ENCODE measurements at regions not wholly inside any gene's neighbourhood (a gene's known extent, or its start where the extent isn't known, plus 50 kb on each side); places are given as distances from the start of the nearest gene placed in this dataset.

DNA sequence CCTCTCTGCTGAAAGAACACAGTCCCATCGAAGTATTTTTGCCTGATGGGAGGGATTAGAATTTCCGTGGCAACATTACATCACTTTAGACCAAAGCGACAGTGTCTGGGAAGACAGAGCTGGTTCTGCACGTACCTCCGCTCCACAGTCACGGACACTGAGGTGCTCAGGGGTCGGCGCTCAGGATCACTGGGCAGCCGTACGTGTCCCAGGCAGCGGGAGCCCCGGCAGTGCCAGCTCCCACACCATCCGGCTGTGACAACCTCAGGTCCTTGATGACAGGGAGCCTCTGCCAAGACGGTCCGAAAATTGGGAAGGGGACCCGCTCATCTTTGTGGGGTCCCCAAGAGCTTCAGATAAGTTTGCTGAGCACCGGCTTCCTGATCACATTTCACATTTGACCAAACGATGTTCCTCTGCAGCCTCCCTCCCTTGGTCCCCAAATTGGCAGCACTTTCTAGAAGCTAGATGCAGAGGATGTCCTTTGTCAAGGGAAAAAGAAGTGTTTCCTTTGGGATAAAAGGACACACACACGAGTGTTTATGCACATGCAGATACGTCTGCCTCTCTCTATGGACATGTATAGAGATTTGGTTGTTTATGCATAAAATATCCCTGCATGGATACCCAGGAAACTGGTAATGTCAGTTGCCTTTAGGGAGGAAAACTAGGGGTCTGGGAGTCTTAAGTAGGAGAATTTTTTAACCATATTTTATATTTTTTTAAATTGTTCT lies 61.6 kb upstream of the LINC01488 start:
- Histone ChIP-seq H3K4me2 (ENCODE audit: insufficient read depth, low read length, poor library complexity, severe bottlenecking) (no peak overlapping the region), H3K9ac (ENCODE audit: low read depth, low read length, poor library complexity) (no peak overlapping the region), H4K91ac (ENCODE audit: low read depth, low read length, poor library complexity) (no peak overlapping the region), H2AFZ (ENCODE audit: low read length) (no peak overlapping the region), H3K36me3 (replicated peaks in 1 of 2; ENCODE audit: control insufficient read depth in 2 of 2, insufficient read depth in 2 of 2, low read length in 2 of 2) (no peaks in the 10 kb centered on the region), H3K79me1 (ENCODE audit: low read depth, low read length) (no peaks in the 10 kb centered on the region), H2AK5ac (ENCODE audit: low read depth, low read length) (no peak overlapping the region), H2BK15ac (ENCODE audit: low read length) (no peak overlapping the region), H3K4ac (ENCODE audit: low read length) (no peak overlapping the region), H3K4me3 (ENCODE audit: low read length in 2 of 2) (no peak overlapping the region), H3K14ac (ENCODE audit: low read length) (no peak overlapping the region), H3K18ac (ENCODE audit: low read length) (peak overlapping the region; percentile 15), H3K27me3 (ENCODE audit: control insufficient read depth in 3 of 3, insufficient read depth in 3 of 3, low read depth in 1 of 3, low read length in 3 of 3) (no peaks in the 10 kb centered on the region), H2BK12ac (ENCODE audit: low read length) (peak overlapping the region; percentile 47), H3K9me3 (replicated peaks in 1 of 2; ENCODE audit: control insufficient read depth in 2 of 2, insufficient read depth in 1 of 2, low read depth in 1 of 2, low read length in 2 of 2) (peaks cover 2 to 5% of the 10 kb centered on the region in 2 donors), H3K27ac (replicated peaks; ENCODE audit: low read length) (no peak overlapping the region), H2BK120ac (ENCODE audit: low read depth, low read length) (no peak overlapping the region), H3K23ac (ENCODE audit: low read depth, low read length, poor library complexity) (no peak overlapping the region), H4K8ac (ENCODE audit: low read depth, low read length) (no peak overlapping the region), H3K4me1 (ENCODE audit: control insufficient read depth in 2 of 2, insufficient read depth in 1 of 2, low read depth in 1 of 2, low read length in 2 of 2) (peaks cover 2 to 8% of the 10 kb centered on the region in 2 donors), H2BK5ac (ENCODE audit: low read length) (no peak overlapping the region)
- no peak for DNase-seq (ENCODE audit: low spot score)
- no CpG with 5 or more reads among the region's 20 CpGs for WGBS, 2 donors (ENCODE audit: extremely low coverage in 2 of 2, insufficient read length in 2 of 2, insufficient replicate concordance in 1 of 2)

DNA sequence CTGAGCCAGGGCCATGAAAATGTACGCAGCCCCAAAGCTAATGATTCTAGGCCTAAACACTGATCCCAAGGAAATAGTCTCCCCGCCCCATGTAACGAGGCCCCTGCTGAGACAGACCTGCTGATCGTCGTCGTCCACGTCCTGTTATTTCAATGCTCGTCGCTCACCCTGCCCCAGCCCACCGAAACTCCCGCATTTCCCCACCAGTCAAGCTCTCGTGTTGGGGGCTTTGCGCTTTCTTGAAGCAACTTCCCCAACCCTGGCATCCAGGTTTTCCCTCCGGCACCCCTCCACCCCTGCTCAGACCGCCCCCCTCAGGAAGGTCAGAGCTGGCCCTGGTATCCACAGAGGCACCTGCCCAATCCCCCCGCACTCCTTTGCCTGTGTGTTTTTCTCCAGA lies 58.8 kb upstream of the LINC01488 start:
- Histone ChIP-seq H3K4me2 (ENCODE audit: insufficient read depth, low read length, poor library complexity, severe bottlenecking) (no peak overlapping the region), H3K9ac (ENCODE audit: low read depth, low read length, poor library complexity) (no peak overlapping the region), H3K4me1 (ENCODE audit: control insufficient read depth in 2 of 2, insufficient read depth in 1 of 2, low read depth in 1 of 2, low read length in 2 of 2) (peaks cover 0 to 11% of the 10 kb centered on the region in 2 donors), H2BK5ac (ENCODE audit: low read length) (no peak overlapping the region), H3K4ac (ENCODE audit: low read length) (no peak overlapping the region), H3K4me3 (ENCODE audit: low read length in 2 of 2) (no peak overlapping the region), H3K14ac (ENCODE audit: low read length) (no peak overlapping the region), H4K8ac (ENCODE audit: low read depth, low read length) (no peak overlapping the region), H2BK12ac (ENCODE audit: low read length) (no peak overlapping the region), H3K23ac (ENCODE audit: low read depth, low read length, poor library complexity) (no peak overlapping the region), H2AK5ac (ENCODE audit: low read depth, low read length) (no peak overlapping the region), H2AFZ (ENCODE audit: low read length) (no peak overlapping the region), H3K18ac (ENCODE audit: low read length) (peak overlapping the region; percentile 4), H4K91ac (ENCODE audit: low read depth, low read length, poor library complexity) (no peak overlapping the region), H3K9me3 (replicated peaks in 1 of 2; ENCODE audit: control insufficient read depth in 2 of 2, insufficient read depth in 1 of 2, low read depth in 1 of 2, low read length in 2 of 2) (peaks cover 4 to 11% of the 10 kb centered on the region in 2 donors), H2BK15ac (ENCODE audit: low read length) (no peak overlapping the region), H3K79me1 (ENCODE audit: low read depth, low read length) (no peaks in the 10 kb centered on the region), H3K27ac (replicated peaks; ENCODE audit: low read length) (no peak overlapping the region), H2BK120ac (ENCODE audit: low read depth, low read length) (no peak overlapping the region), H3K36me3 (replicated peaks in 1 of 2; ENCODE audit: control insufficient read depth in 2 of 2, insufficient read depth in 2 of 2, low read length in 2 of 2) (no peaks in the 10 kb centered on the region), H3K27me3 (ENCODE audit: control insufficient read depth in 3 of 3, insufficient read depth in 3 of 3, low read depth in 1 of 3, low read length in 3 of 3) (no peaks in the 10 kb centered on the region)
- no peak for DNase-seq (ENCODE audit: low spot score)
- no CpG with 5 or more reads among the region's 16 CpGs for WGBS, 2 donors (ENCODE audit: extremely low coverage in 2 of 2, insufficient read length in 2 of 2, insufficient replicate concordance in 1 of 2)

DNA sequence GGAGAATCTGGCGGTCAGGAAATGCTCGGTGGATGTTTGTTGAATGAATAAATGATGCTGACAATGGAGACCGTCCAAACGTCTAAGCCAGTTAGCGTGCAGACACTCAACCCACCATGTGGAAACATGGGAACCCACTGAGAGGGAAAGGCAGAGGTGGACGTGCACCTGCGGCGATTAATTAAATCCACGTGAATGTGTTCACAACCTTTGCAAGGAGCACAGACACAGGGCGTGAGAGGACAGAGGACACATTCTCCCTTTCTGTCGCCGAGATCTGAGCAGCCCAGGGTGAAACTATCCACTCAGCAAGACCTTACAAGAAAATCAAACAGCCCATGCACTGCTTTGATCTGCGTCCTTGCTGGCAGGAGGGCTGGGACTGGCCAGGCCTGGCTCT lies 58.3 kb upstream of the LINC01488 start:
- Histone ChIP-seq H2AFZ (ENCODE audit: low read length) (no peak overlapping the region), H3K4ac (ENCODE audit: low read length) (no peak overlapping the region), H3K4me3 (ENCODE audit: low read length in 2 of 2) (no peak overlapping the region), H3K18ac (ENCODE audit: low read length) (peak overlapping the region; percentile 21), H2BK15ac (ENCODE audit: low read length) (no peak overlapping the region), H3K4me1 (ENCODE audit: control insufficient read depth in 2 of 2, insufficient read depth in 1 of 2, low read depth in 1 of 2, low read length in 2 of 2) (peaks cover 0 to 11% of the 10 kb centered on the region in 2 donors), H3K14ac (ENCODE audit: low read length) (no peak overlapping the region), H2BK120ac (ENCODE audit: low read depth, low read length) (no peak overlapping the region), H2BK5ac (ENCODE audit: low read length) (no peak overlapping the region), H2BK12ac (ENCODE audit: low read length) (no peak overlapping the region), H3K9ac (ENCODE audit: low read depth, low read length, poor library complexity) (no peak overlapping the region), H4K91ac (ENCODE audit: low read depth, low read length, poor library complexity) (no peak overlapping the region), H3K9me3 (replicated peaks in 1 of 2; ENCODE audit: control insufficient read depth in 2 of 2, insufficient read depth in 1 of 2, low read depth in 1 of 2, low read length in 2 of 2) (peaks cover 4 to 11% of the 10 kb centered on the region in 2 donors), H3K79me1 (ENCODE audit: low read depth, low read length) (no peaks in the 10 kb centered on the region), H4K8ac (ENCODE audit: low read depth, low read length) (no peak overlapping the region), H2AK5ac (ENCODE audit: low read depth, low read length) (no peak overlapping the region), H3K23ac (ENCODE audit: low read depth, low read length, poor library complexity) (no peak overlapping the region), H3K27me3 (ENCODE audit: control insufficient read depth in 3 of 3, insufficient read depth in 3 of 3, low read depth in 1 of 3, low read length in 3 of 3) (no peaks in the 10 kb centered on the region), H3K27ac (replicated peaks; ENCODE audit: low read length) (no peak overlapping the region), H3K36me3 (replicated peaks in 1 of 2; ENCODE audit: control insufficient read depth in 2 of 2, insufficient read depth in 2 of 2, low read length in 2 of 2) (no peaks in the 10 kb centered on the region), H3K4me2 (ENCODE audit: insufficient read depth, low read length, poor library complexity, severe bottlenecking) (no peak overlapping the region)
- DNase-seq (ENCODE audit: low spot score) = no peak
- WGBS, 2 donors (ENCODE audit: extremely low coverage in 2 of 2, insufficient read length in 2 of 2, insufficient replicate concordance in 1 of 2) = no CpG with 5 or more reads among the region's 13 CpGs

DNA sequence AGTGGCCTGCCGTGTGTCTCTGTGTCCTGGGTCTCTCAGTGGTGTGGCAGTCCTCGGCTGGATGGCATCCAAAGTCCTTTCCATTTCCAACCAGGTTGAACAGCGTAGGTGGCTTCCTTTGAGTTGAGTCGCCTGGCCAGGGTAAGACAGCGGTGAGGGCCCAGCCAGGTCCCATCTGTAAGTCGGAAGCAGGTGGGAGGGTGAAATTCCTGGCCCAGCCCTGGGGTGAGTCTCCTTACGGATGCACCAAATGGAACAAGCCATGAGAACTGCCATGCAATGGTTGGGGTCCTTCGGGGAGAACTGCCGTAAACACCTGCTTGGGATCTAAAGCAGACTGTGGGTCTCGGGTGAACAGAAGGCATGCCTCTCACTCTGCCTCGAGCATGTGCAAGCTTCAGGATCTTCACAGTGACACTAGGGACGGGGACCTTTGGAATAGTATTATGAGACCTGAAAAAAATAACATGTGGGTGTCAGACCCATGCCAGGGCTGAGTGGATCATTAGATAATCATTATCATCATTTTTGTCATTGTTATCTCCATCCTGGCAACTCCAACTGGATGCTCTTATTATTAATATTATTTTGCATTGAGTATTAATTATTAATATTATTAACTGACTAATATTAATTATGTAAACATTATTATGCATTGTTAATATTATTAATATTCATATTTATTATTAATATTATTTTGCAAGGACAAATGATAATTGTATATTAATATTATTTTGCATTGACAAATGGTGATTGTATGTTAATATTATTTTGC lies 57.7 kb upstream of the LINC01488 start:
- no peak overlapping the region for H2BK120ac ChIP-seq (ENCODE audit: low read depth, low read length)
- no peak overlapping the region for H3K23ac ChIP-seq (ENCODE audit: low read depth, low read length, poor library complexity)
- H3K14ac ChIP-seq (ENCODE audit: low read length) = no peak overlapping the region
- no peak overlapping the region for H3K4ac ChIP-seq (ENCODE audit: low read length)
- no peak overlapping the region for H2BK15ac ChIP-seq (ENCODE audit: low read length)
- no peak overlapping the region for H4K8ac ChIP-seq (ENCODE audit: low read depth, low read length)
- H3K27me3 ChIP-seq (ENCODE audit: control insufficient read depth in 3 of 3, insufficient read depth in 3 of 3, low read depth in 1 of 3, low read length in 3 of 3) = no peaks in the 10 kb centered on the region
- H3K79me1 ChIP-seq (ENCODE audit: low read depth, low read length) = peaks cover 2% of the 10 kb centered on the region
- H3K27ac ChIP-seq (replicated peaks; ENCODE audit: low read length) = no peak overlapping the region
- no peak overlapping the region for H2BK12ac ChIP-seq (ENCODE audit: low read length)
- no peak overlapping the region for H3K9ac ChIP-seq (ENCODE audit: low read depth, low read length, poor library complexity)
- WGBS, 2 donors (ENCODE audit: extremely low coverage in 2 of 2, insufficient read length in 2 of 2, insufficient replicate concordance in 1 of 2) = no CpG with 5 or more reads among the region's 12 CpGs
- no peak overlapping the region for H3K18ac ChIP-seq (ENCODE audit: low read length)
- H3K9me3 ChIP-seq (replicated peaks in 1 of 2; ENCODE audit: control insufficient read depth in 2 of 2, insufficient read depth in 1 of 2, low read depth in 1 of 2, low read length in 2 of 2) = peaks cover 4 to 11% of the 10 kb centered on the region in 2 donors
- no peak overlapping the region for H4K91ac ChIP-seq (ENCODE audit: low read depth, low read length, poor library complexity)
- H2AK5ac ChIP-seq (ENCODE audit: low read depth, low read length) = no peak overlapping the region
- H2AFZ ChIP-seq (ENCODE audit: low read length) = no peak overlapping the region
- H3K36me3 ChIP-seq (replicated peaks in 1 of 2; ENCODE audit: control insufficient read depth in 2 of 2, insufficient read depth in 2 of 2, low read length in 2 of 2) = no peaks in the 10 kb centered on the region
- no peak overlapping the region for H3K4me2 ChIP-seq (ENCODE audit: insufficient read depth, low read length, poor library complexity, severe bottlenecking)
- H3K4me3 ChIP-seq (ENCODE audit: low read length in 2 of 2) = no peak overlapping the region
- DNase-seq (ENCODE audit: low spot score) = no peak
- peaks cover 0 to 11% of the 10 kb centered on the region in 2 donors for H3K4me1 ChIP-seq (ENCODE audit: control insufficient read depth in 2 of 2, insufficient read depth in 1 of 2, low read depth in 1 of 2, low read length in 2 of 2)
- no peak overlapping the region for H2BK5ac ChIP-seq (ENCODE audit: low read length)

All from neuronal stem cell (in vitro differentiated cells).